IMR-90 (cell line): ENCODE measurements at regions not wholly inside any gene's neighbourhood (a gene's known extent, or its start where the extent isn't known, plus 50 kb on each side); places are given as distances from the start of the nearest gene placed in this dataset.

Experiments used
- ATAC-seq: fragments of 200-7000 bp; cut with Tn5 transposase; 2 replicates; pipeline ENCODE4 v1.9.1; 2020; ENCODE audit warnings: low read depth, mild to moderate bottlenecking, moderate library complexity
- BruUV-seq: library from RNA; stranded (reverse); fragments of 400-500 nt; replicated peaks from 2 replicates; lab custom pipeline; 2021; lab: Mats Ljungman, UMichigan
- CTCF ChIA-PET: fragments of 300-600 bp; formaldehyde crosslinking; extraction: SDS; loops from one replicate; lab custom pipeline; 2021; ENCODE audit warnings: antibody characterized with exemption; lab: Yijun Ruan, JAX
- POLR2A ChIA-PET: fragments of 300-600 bp; sonication (Branson Sonifier 250); formaldehyde crosslinking; loops from one replicate; lab custom pipeline; 2022; ENCODE audit warnings: antibody characterized with exemption; ENCODE audit not compliant: unreplicated experiment; lab: Charles Lee
- DNase-seq: peaks from one replicate; pipeline ENCODE4 v3.0.0; 2013
- H2AFZ ChIP-seq: replicated peaks from 2 replicates; pipeline ENCODE3; 2013; ENCODE audit warnings: low read length, mild to moderate bottlenecking; ENCODE audit not compliant: poor library complexity
- H2AK5ac ChIP-seq: 2 replicates; pipeline ENCODE4 v1.6.1; 2013; ENCODE audit warnings: low read depth, low read length, inconsistent platforms
- H2AK9ac ChIP-seq: replicated peaks from 2 replicates; pipeline ENCODE3; 2013; ENCODE audit warnings: mild to moderate bottlenecking, low read depth, low read length, moderate library complexity; ENCODE audit not compliant: poor library complexity
- H2BK120ac ChIP-seq: 2 replicates; pipeline ENCODE4 v1.6.1; 2013; ENCODE audit warnings: low read depth, low read length, inconsistent platforms
- H2BK15ac ChIP-seq: 3 replicates; pipeline ENCODE4 v1.6.1; 2013; ENCODE audit warnings: low read depth, low read length, inconsistent platforms
- H2BK20ac ChIP-seq: 2 replicates; pipeline ENCODE4 v1.6.1; 2013; ENCODE audit warnings: low read depth, mild to moderate bottlenecking, inconsistent platforms, low read length, moderate library complexity
- H2BK5ac ChIP-seq: 2 replicates; pipeline ENCODE4 v1.6.1; 2013; ENCODE audit warnings: mild to moderate bottlenecking, low read depth, low read length, inconsistent platforms; ENCODE audit not compliant: poor library complexity, severe bottlenecking
- H3K14ac ChIP-seq: replicated peaks from 2 replicates; pipeline ENCODE4 v1.6.1; 2013; ENCODE audit warnings: low read depth, low read length, inconsistent platforms
- H3K18ac ChIP-seq: 2 replicates; pipeline ENCODE4 v1.6.1; 2013; ENCODE audit warnings: low read depth, low read length, control low read depth
- H3K23ac ChIP-seq: 2 replicates; pipeline ENCODE4 v1.6.1; 2013; ENCODE audit warnings: low read depth, low read length, inconsistent platforms
- H3K27ac ChIP-seq: 2 replicates; pipeline ENCODE4 v1.5.1; 2013; ENCODE audit warnings: mild to moderate bottlenecking, control low read depth, low read length; ENCODE audit not compliant: insufficient read depth
- H3K27me3 ChIP-seq: 2 replicates; pipeline ENCODE4 v1.6.1; 2013; ENCODE audit warnings: low read length; ENCODE audit not compliant: control insufficient read depth, insufficient read depth
- H3K36me3 ChIP-seq: 2 replicates; pipeline ENCODE4 v1.6.1; 2013; ENCODE audit warnings: low read length, mixed read lengths; ENCODE audit not compliant: control insufficient read depth, insufficient read depth
- H3K4ac ChIP-seq: 2 replicates; pipeline ENCODE4 v1.6.1; 2013; ENCODE audit warnings: low read depth, low read length, inconsistent platforms
- H3K4me1 ChIP-seq: 2 replicates; pipeline ENCODE4 v1.6.1; 2013; ENCODE audit warnings: low read length, mixed read lengths; ENCODE audit not compliant: control insufficient read depth, insufficient read depth
- H3K4me2 ChIP-seq: 2 replicates; pipeline ENCODE4 v1.6.1; 2013; ENCODE audit warnings: low read depth, mild to moderate bottlenecking, control low read depth, low read length, moderate library complexity
- H3K4me3 ChIP-seq: 2 replicates; pipeline ENCODE4 v1.5.1; 2013; ENCODE audit warnings: low read depth, mild to moderate bottlenecking, control low read depth, low read length, moderate library complexity; ENCODE audit not compliant: insufficient read depth
- H3K56ac ChIP-seq: 2 replicates; pipeline ENCODE4 v1.6.1; 2013; ENCODE audit warnings: low read length, inconsistent platforms; ENCODE audit not compliant: insufficient read depth; ENCODE audit errors: extremely low read depth
- H3K79me1 ChIP-seq, 2 experiments: 2 replicates each; pipeline ENCODE4 v1.6.1; 2013; ENCODE audit warnings: low read length in 2 of 2, inconsistent platforms in 1 of 2, low read depth in 1 of 2
- H3K9ac ChIP-seq: 2 replicates; pipeline ENCODE4 v1.6.1; 2013; ENCODE audit warnings: low read depth, low read length, control low read depth
- H3K9me1 ChIP-seq: 2 replicates; pipeline ENCODE4 v1.6.1; 2013; ENCODE audit warnings: low read length, inconsistent platforms; ENCODE audit not compliant: insufficient read depth
- H3K9me3 ChIP-seq: 2 replicates; pipeline ENCODE4 v1.6.1; 2013; ENCODE audit warnings: low read length; ENCODE audit not compliant: control insufficient read depth, insufficient read depth
- H4K20me1 ChIP-seq: 2 replicates; pipeline ENCODE4 v1.6.1; 2013; ENCODE audit warnings: low read length, inconsistent platforms; ENCODE audit not compliant: insufficient read depth
- H4K5ac ChIP-seq: 2 replicates; pipeline ENCODE4 v1.6.1; 2013; ENCODE audit warnings: mild to moderate bottlenecking, low read depth, low read length, control low read depth
- H4K8ac ChIP-seq, 2 experiments: 2 replicates each; pipeline ENCODE4 v1.6.1; 2013; ENCODE audit warnings: low read depth in 2 of 2, low read length in 2 of 2, control low read depth in 1 of 2, inconsistent platforms in 1 of 2
- H4K91ac ChIP-seq: 2 replicates; pipeline ENCODE4 v1.6.1; 2013; ENCODE audit warnings: low read depth, low read length, inconsistent platforms; ENCODE audit not compliant: insufficient read depth
- MAFK ChIP-seq: IDR thresholded peaks from 2 replicates; pipeline ENCODE4 v1.6.1; 2012; ENCODE audit warnings: low read depth, low read length, improper control_type of control experiment
- SMC3 ChIP-seq: fragments of 150-350 bp; IDR thresholded peaks from 2 replicates; pipeline ENCODE4 v1.6.1; 2016; ENCODE audit warnings: low read depth, mild to moderate bottlenecking, antibody characterized with exemption, low read length, moderate library complexity
- WGBS, 2 experiments: methylation state at CpG; one replicate each; pipeline versions ENCODE4 v1.1.5 to v1.1.7; 2013; ENCODE audit warnings: missing lambda C conversion rate in 2 of 2; ENCODE audit not compliant: insufficient read length in 1 of 2; ENCODE audit errors: extremely low coverage in 2 of 2; 5-methylcytosine and 5-hydroxymethylcytosine counted together
- dilution Hi-C: fragments of 300-500 bp; cut with HindIII; formaldehyde crosslinking; loops from one replicate; pipeline ENCODE4 v1.14.3; 2018; ENCODE audit warnings: low sequenced_read_pairs; ENCODE audit not compliant: unreplicated experiment
- in situ Hi-C: fragments of 300-500 bp; cut with MboI; formaldehyde crosslinking; loops from 3 replicates; pipeline ENCODE4 v1.14.3; 2019; ENCODE audit warnings: low sequenced_read_pairs, inconsistent platforms, mixed read lengths
- intact Hi-C: fragments of 100-400 bp; cut with micrococcal nuclease; formaldehyde crosslinking; loops from 2 replicates; pipeline ENCODE4 v1.10.0; 2022

DNA sequence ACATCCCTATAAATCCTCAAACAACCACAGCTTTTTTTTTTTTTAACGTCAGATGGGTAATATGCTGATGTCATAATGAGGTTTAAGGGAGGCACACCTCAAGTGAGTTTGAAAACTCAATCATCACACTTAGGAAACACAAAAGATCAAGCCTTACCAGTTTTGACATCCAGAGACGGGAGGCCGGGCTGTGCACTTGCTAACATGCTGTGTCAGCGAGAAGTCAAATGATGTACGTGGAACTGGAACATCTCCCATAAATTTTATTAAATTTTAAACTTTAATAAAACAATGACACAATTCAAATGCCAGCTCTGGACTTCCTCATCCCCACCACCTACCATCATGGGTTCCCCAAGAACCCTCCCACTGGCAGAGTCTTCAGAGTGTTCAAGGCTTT, 117.6 kb downstream of the C5orf15 start:
- H2BK15ac ChIP-seq = no peak overlapping the region
- dilution Hi-C loops = no loop called here
- no peak overlapping the region for H4K91ac ChIP-seq
- H3K23ac ChIP-seq = no peak overlapping the region
- no peaks in the 10 kb centered on the region for H3K9me3 ChIP-seq
- DNase-seq (no peak), ATAC-seq (no peak)
- H4K8ac ChIP-seq = no peak overlapping the region
- H2BK5ac ChIP-seq = no peak overlapping the region
- no peak overlapping the region for H2BK20ac ChIP-seq
- no peak overlapping the region for H3K56ac ChIP-seq
- no peak overlapping the region for H3K27ac ChIP-seq
- H3K4me2 ChIP-seq = no peak overlapping the region
- H3K9me1 ChIP-seq = no peaks in the 10 kb centered on the region
- H3K4me3 ChIP-seq = no peak overlapping the region
- H3K36me3 ChIP-seq = no peaks in the 10 kb centered on the region
- H3K14ac ChIP-seq = no peak overlapping the region
- no peak for TF ChIP-seq SMC3
- peak; percentile 44; the same call in 1 of the 2 replicates for TF ChIP-seq MAFK
- H2AK9ac ChIP-seq = no peak overlapping the region
- no peak overlapping the region for H3K4ac ChIP-seq
- CTCF ChIA-PET = interaction anchor here (0.5 kb wide), 1 partner anchor 21 kb away, joined by 5 read pairs; no protein-coding TSS in a partner anchor
- no peak overlapping the region for H2BK120ac ChIP-seq
- POLR2A ChIA-PET = no interaction called here
- H2AK5ac ChIP-seq = no peak overlapping the region
- no TSS peak for BruUV-seq
- no peak overlapping the region for H3K9ac ChIP-seq
- peaks cover 18% of the 10 kb centered on the region for H3K27me3 ChIP-seq
- H3K79me1 ChIP-seq = no peaks in the 10 kb centered on the region
- no peak overlapping the region for H4K5ac ChIP-seq
- no peaks in the 10 kb centered on the region for H3K4me1 ChIP-seq
- intact Hi-C loops = no loop called here
- WGBS, 2 experiments = 79% methylated on average over 4 of the region's 5 CpGs; no CpG with 5 or more reads in 1 of the 2 experiments
- H2AFZ ChIP-seq = no peak overlapping the region
- H4K20me1 ChIP-seq = no peaks in the 10 kb centered on the region
- no peak overlapping the region for H3K18ac ChIP-seq
- in situ Hi-C loops = no loop called here
